ENCODE measurements at regions not wholly inside any gene's neighbourhood (a gene's known extent, or its start where the extent isn't known, plus 50 kb on each side); places are given as distances from the start of the nearest gene placed in this dataset.

DNA sequence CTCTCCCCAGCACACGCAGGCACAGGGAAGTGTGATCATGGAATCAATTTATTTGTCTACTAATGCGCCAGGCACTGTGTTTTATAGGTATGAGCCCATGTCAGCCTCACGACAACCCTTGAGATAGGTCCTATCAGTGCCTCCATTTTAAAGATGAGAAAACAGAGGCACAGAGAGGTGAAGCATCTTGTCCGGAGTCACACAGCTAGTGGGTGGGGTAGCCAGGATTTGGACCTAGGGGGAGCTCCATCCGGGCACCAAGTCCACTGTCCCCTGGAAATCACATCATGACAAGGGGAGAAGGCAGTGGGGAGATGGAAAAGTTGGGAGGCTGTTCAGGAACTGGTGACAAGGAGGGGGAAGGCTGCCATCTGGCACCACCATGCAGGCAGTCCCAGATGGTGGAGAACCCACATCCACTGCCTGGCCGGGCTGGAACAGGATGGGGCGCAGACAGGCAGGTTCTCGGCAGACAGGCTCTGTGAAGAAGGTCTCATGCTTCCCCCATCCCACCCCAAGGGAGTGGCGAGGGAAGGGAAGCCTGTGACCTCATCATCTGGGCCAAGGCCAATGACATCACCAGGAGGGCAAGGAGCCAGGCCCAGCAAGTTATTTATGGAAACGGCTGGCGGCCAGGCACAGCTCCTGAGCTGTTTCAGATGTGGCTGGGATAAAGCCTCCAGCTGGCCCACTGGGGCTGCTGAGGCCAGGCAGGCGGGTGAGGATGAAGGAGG is 126.0 kb upstream of the SDK2 start:
- no peak for DNase-seq (ENCODE audit: extremely low spot score)
- POLR2A ChIA-PET: no interaction called here
- CTCF ChIA-PET: no interaction called here
- TF ChIP-seq, protein P1, sequence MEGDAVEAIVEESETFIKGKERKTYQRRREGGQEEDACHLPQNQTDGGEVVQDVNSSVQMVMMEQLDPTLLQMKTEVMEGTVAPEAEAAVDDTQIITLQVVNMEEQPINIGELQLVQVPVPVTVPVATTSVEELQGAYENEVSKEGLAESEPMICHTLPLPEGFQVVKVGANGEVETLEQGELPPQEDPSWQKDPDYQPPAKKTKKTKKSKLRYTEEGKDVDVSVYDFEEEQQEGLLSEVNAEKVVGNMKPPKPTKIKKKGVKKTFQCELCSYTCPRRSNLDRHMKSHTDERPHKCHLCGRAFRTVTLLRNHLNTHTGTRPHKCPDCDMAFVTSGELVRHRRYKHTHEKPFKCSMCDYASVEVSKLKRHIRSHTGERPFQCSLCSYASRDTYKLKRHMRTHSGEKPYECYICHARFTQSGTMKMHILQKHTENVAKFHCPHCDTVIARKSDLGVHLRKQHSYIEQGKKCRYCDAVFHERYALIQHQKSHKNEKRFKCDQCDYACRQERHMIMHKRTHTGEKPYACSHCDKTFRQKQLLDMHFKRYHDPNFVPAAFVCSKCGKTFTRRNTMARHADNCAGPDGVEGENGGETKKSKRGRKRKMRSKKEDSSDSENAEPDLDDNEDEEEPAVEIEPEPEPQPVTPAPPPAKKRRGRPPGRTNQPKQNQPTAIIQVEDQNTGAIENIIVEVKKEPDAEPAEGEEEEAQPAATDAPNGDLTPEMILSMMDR (IDR thresholded peaks at IDR 0.05; ENCODE audit: control extremely low read depth, extremely low read depth, low read depth, missing control alignments): no peak

DNA sequence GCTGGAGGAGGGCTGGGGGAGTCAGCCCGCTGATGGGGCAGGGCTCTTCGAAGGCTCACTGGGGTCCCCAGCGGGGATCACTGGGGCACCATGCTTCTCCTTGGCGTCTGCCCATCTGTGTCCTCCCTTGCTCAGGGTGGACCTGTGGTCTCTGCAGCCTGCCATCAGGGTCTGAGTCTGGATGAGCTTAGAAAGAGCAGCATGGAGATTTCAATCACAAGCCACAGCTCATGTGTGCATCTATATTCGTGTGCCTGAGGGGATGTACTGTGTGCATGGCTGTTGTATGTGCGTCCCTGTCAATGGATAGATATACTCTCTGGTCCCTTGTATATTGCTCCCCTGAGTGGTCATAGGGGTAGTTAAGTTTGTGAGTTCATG is 126.6 kb upstream of the SDK2 start:
- no peak for DNase-seq (ENCODE audit: extremely low spot score)
- ChIA-PET POLR2A (no interaction called here), CTCF (no interaction called here)
- TF ChIP-seq, protein P1 (IDR thresholded peaks at IDR 0.05; ENCODE audit: control extremely low read depth, extremely low read depth, low read depth, missing control alignments): no peak

DNA sequence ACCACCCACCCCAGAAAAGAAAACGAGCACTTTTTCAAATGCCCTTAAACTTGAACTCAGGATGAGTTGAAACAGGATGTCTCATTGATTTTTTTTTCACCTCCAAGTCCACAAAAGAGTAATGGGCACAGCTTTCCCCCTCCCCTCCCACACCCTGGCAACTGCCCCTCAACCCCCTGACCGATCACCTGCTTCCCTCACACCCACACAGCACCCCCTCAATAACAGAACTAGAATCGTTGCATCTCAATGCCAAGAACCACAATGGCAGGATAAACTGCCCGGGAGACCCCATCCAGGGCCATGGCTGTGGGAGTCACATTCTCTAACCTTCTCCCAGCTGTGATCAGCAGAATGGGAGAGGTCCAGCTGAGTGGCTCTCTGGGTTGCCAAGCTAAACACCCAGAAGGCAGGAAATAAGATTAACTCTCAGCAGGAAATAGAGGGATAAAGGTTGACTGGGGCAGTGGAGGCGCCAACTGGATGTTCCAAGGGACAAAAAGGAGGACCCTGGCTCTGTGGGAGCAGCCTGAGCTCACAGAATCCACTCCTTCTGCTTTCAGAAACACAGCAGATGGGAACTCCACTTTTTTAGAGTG is 128.0 kb upstream of the SDK2 start:
- ChIA-PET POLR2A (no interaction called here), CTCF (no interaction called here)
- TF ChIP-seq, protein P1 (IDR thresholded peaks at IDR 0.05; ENCODE audit: control extremely low read depth, extremely low read depth, low read depth, missing control alignments): no peak
- no peak for DNase-seq (ENCODE audit: extremely low spot score)

- ChIA-PET POLR2A (no interaction called here), CTCF (no interaction called here)
- TF ChIP-seq, protein P1 (IDR thresholded peaks at IDR 0.05; ENCODE audit: control extremely low read depth, extremely low read depth, low read depth, missing control alignments): no peak
- DNase-seq (ENCODE audit: extremely low spot score): no peak
Measured at GRCh38 chr17:73773702-73774101, 129.5 kb upstream of the SDK2 start.

DNA sequence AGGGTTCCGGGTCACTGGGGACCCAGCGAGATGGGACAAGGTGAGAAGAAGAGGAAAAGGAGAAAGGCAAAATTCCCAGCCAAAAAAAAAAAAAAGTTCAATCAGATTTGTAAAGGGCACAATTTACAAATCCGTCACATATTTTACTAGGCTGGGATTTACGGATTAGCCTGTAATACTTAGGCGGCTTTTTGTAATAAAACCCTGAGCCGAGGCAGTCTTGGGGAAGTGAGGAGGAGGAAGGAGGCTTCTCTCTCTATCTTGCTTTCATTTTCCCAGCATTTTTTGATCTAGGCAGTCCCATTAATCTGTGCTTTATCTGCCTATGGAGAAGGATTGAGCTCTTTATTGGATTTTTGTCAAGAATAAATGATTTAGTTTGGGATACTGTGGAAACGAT is 130.6 kb upstream of the SDK2 start:
- POLR2A ChIA-PET: no interaction called here
- TF ChIP-seq, protein P1 (IDR thresholded peaks at IDR 0.05; ENCODE audit: control extremely low read depth, extremely low read depth, low read depth, missing control alignments): no peak
- no peak for DNase-seq (ENCODE audit: extremely low spot score)
- CTCF ChIA-PET: no interaction called here

- TF ChIP-seq, protein P1 (IDR thresholded peaks at IDR 0.05; ENCODE audit: control extremely low read depth, extremely low read depth, low read depth, missing control alignments): no peak
- CTCF ChIA-PET: no interaction called here
Measured at GRCh38 chr17:73776351-73777130, 132.3 kb upstream of the SDK2 start.

More at GRCh38 chr17:73776351-73777130, 132.3 kb upstream of the SDK2 start:
- no peak for DNase-seq (ENCODE audit: extremely low spot score)
- POLR2A ChIA-PET: no interaction called here

Measured in GM10248 (cell line).